HG03565 (cell line): ENCODE measurements at regions not wholly inside any gene's neighbourhood (a gene's known extent, or its start where the extent isn't known, plus 50 kb on each side); places are given as distances from the start of the nearest gene placed in this dataset.
"Not testable (repeated sequence)": the region's sequence is repeated elsewhere in the genome, so short reads cannot be mapped to it uniquely, and the experiment has no call there.

Source experiments
- ATAC-seq: cut with Tn5 transposase; IDR thresholded peaks from one replicate; pipeline ENCODE4 v1.9.1; 2021; ENCODE audit warnings: mild to moderate bottlenecking, moderate library complexity; ENCODE audit not compliant: unreplicated experiment

GRCh38 chr14:105707723-105708151 lies 181.4 kb downstream of the TMEM121 start:
- not testable (repeated sequence) for ATAC-seq

GRCh38 chr14:105708251-105709134 lies 182.1 kb downstream of the TMEM121 start:
- not testable (repeated sequence) for ATAC-seq

- no peak for ATAC-seq
Observed at GRCh38 chr14:105709281-105710118, 183.1 kb downstream of the TMEM121 start.

GRCh38 chr14:105710119-105711043 lies 184.0 kb downstream of the TMEM121 start:
- ATAC-seq = no peak

DNA sequence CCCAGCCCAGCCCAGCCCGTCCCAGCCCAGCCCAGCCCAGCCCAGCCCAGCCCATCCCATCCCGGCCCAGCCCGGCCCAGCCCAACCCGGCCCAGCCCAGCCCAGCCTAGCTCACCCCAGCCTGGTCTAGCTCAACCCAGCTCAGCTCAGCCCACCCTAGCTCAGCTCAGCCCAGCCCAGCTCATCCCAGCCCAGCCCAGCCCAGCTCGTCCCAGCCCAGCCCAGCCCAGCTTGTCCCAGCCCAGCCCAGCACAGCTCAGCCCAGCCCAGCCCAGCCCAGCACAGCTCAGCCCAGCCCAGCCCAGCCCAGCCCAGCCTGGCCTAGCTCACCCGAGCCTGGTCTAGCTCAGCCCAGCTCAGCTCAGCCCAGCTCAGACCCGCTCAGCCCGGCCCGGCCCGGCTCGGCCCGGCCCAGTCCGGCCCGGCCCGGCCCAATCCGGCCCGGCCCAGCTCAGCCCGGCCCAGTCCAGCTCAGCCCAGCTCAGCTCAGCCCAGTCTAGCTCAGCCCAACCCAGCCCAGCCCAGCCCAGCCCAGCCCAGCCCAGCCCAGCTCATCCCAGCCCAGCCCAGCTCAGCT lies 184.7 kb downstream of the TMEM121 start:
- no peak for ATAC-seq

- ATAC-seq = no peak
Observed at GRCh38 chr14:105711841-105712460, 185.6 kb downstream of the TMEM121 start.

DNA sequence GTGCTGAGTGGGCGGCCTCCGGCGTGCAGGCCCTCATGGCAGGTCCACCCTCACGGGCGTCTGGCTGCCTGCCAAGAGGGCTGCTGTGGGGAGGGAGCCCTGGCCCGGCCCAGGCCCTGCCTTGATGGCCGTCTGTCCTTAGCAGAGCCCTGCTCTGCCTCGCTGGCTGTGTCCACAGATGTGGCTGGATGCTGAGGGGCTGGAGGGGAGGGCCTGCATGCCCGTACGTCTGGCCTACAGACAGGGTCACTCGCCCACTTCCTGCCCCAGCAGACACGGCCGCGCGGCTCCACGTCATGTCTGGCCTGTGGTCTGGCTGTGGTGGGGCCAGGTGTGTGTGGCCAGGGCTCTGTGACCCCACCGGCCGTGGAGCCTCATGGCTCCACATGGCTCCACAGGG lies 186.3 kb downstream of the TMEM121 start:
- ATAC-seq = not testable (repeated sequence)

- ATAC-seq = not testable (repeated sequence)
Observed at GRCh38 chr14:105713160-105713559, 186.8 kb downstream of the TMEM121 start.

- ATAC-seq = not testable (repeated sequence)
Observed at GRCh38 chr14:105713836-105714235, 187.5 kb downstream of the TMEM121 start.

- ATAC-seq = not testable (repeated sequence)
Observed at GRCh38 chr14:105718787-105719186, 192.4 kb downstream of the TMEM121 start.

DNA sequence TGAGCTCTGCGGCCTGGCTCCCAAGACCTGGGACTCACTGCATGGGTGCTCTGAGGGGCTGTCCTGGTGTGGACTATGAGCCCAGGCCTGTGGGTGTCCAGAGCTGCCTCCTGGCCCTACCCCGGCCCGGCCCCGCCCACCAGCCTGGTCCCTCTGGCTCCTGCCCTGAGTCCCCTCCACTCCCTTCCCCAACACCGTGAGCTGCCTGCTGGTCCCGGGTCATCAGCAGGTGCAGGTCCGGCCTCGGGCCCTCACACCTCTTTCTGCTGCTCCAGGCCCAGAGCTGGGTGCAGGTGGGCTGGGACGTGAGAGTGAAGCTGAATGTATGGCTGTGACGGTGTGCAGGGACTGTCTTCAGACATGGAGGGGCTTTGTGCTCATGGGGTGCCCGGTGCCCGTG lies 193.7 kb downstream of the TMEM121 start:
- not testable (repeated sequence) for ATAC-seq

- not testable (repeated sequence) for ATAC-seq
Observed at GRCh38 chr14:105720852-105721601, 194.6 kb downstream of the TMEM121 start.

DNA sequence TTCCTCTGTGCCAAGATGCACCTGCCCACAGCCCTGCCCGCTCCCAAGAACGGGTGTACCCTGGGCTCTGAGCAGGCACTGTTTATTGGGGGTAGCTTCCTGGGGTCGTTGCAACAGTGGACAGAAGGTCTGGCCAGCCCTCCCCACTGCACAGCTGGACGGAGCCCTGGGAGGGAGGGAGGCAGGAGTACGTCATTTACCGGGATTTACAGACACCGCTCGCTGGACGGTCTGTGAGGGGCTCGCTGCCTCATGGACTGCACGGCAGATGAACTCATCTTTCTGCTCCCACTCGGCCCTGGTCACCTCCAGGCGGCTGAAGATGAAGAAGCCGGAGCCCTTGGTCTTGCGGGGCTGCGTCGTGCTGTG lies 195.2 kb downstream of the TMEM121 start:
- not testable (repeated sequence) for ATAC-seq

GRCh38 chr14:105721996-105722709 lies 195.8 kb downstream of the TMEM121 start:
- ATAC-seq = not testable (repeated sequence)

- not testable (repeated sequence) for ATAC-seq
Observed at GRCh38 chr14:105723271-105723670, 196.9 kb downstream of the TMEM121 start.

- ATAC-seq = not testable (repeated sequence)
Observed at GRCh38 chr14:105723776-105724175, 197.4 kb downstream of the TMEM121 start.

DNA sequence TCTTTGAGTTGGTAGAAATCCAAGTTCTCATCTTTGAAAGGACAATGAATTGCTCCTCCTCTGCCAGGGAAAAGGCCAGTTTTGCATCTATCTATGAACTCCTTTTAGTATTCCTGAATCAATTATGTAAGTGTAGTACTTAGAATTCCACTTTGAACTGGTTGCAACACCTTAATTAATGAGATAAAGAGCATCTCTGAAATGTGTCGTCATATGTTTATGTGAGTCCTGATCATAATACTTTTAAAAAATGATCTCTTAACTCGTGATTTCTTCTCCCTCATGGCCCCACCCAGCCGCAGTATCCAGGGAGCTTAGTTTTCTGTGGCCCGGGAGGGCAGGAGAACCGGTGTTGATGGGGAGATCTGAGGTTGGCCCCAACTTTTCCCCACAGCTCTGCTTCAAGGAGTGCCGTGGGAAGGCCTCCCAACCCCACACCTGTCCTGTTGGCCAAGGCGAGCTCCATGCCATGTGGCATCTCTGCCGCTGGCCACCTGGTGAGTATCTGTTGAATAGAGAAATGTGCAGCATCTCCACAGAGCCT lies 203.5 kb downstream of the TMEM121 start:
- not testable (repeated sequence) for ATAC-seq

DNA sequence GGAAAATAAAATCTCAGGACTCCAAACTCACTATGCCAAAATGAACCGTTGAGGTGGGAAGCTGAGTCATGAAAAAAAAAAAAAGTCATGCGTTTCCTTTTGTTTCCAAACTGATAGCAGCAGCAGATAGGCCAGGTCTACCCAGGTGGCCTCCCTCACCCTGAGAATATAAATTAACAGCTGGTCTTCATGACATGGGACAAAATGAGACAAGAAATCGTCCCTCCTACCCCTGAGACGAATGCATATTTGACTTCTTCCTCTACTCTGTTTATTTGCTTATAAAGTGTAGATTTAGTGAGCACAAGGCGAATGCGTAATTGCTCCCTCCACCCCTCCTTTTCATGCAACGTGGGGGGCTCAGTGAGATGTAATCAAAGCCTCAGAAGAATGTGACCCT lies 204.3 kb downstream of the TMEM121 start:
- ATAC-seq = not testable (repeated sequence)
